ENCODE measurements at regions not wholly inside any gene's neighbourhood (a gene's known extent, or its start where the extent isn't known, plus 50 kb on each side); places are given as distances from the start of the nearest gene placed in this dataset.

DNA sequence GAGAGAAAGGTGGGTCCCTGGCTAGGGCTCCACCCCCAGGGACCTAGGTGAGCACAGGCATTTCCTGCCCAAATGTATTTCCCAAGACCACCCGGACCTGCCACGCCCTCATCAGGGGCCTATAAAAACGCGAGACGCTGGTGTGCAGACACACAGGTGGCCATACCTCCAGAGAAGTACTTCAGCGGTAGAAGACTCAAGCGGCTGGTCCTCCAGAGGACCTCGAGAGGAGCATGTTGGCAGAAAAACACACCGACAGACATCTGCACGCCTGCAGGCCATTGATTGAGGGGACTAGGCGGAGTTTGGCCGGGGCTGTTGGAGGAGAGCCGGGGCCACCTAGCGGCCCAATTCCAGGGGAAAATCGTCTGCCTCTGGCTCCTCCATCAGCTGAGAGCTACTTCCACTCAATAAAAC, 695.8 kb upstream of the MMS22L start:
- TF ChIP-seq EP300 (IDR thresholded peaks at IDR 0.05; ENCODE audit: borderline replicate concordance in 1 of 2, low read depth in 2 of 2, low read length in 2 of 2) (no peak), TCF12 (IDR thresholded peaks at IDR 0.05; ENCODE audit: low read depth, low read length) (no peak)
- TF ChIP-seq, protein P1, sequence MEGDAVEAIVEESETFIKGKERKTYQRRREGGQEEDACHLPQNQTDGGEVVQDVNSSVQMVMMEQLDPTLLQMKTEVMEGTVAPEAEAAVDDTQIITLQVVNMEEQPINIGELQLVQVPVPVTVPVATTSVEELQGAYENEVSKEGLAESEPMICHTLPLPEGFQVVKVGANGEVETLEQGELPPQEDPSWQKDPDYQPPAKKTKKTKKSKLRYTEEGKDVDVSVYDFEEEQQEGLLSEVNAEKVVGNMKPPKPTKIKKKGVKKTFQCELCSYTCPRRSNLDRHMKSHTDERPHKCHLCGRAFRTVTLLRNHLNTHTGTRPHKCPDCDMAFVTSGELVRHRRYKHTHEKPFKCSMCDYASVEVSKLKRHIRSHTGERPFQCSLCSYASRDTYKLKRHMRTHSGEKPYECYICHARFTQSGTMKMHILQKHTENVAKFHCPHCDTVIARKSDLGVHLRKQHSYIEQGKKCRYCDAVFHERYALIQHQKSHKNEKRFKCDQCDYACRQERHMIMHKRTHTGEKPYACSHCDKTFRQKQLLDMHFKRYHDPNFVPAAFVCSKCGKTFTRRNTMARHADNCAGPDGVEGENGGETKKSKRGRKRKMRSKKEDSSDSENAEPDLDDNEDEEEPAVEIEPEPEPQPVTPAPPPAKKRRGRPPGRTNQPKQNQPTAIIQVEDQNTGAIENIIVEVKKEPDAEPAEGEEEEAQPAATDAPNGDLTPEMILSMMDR (IDR thresholded peaks at IDR 0.05; ENCODE audit: control extremely low read depth in 1 of 3, insufficient read depth in 1 of 3, low read depth in 1 of 3, low read length in 3 of 3): peak; percentile 47 to 52 (median 48)
